ENCODE measurements at regions not wholly inside any gene's neighbourhood (a gene's known extent, or its start where the extent isn't known, plus 50 kb on each side); places are given as distances from the start of the nearest gene placed in this dataset.

- H3K27ac Mint-ChIP-seq = no peak overlapping the region
- Histone ChIP-seq H3K4me1 (ENCODE audit: control insufficient read depth in 2 of 2, insufficient read depth in 2 of 2, low read length in 2 of 2) (no peaks in the 10 kb centered on the region), H3K79me2 (ENCODE audit: control insufficient read depth, insufficient read depth, low read length) (no peaks in the 10 kb centered on the region), H3K9ac (ENCODE audit: low read length) (no peak overlapping the region), H3K4me3 (ENCODE audit: control extremely low read depth in 1 of 5, extremely low read depth in 1 of 5, insufficient read depth in 1 of 5, low read depth in 2 of 5, low read length in 4 of 5) (no peak overlapping the region), H3K27ac (ENCODE audit: low read length in 2 of 2) (no peak overlapping the region), H2AFZ (ENCODE audit: insufficient read depth, low read depth, low read length, poor library complexity, severe bottlenecking) (no peak overlapping the region), H3K4me2 (replicated peaks; ENCODE audit: low read depth, low read length, poor library complexity, severe bottlenecking) (no peak overlapping the region), H3K9me3 (ENCODE audit: control extremely low read depth in 1 of 3, control insufficient read depth in 2 of 3, insufficient read depth in 1 of 3, low read length in 2 of 3) (peaks cover 0 to 8% (median 0%) of the 10 kb centered on the region in 3 donors), H3K36me3 (replicated peaks in 1 of 2; ENCODE audit: control extremely low read depth in 1 of 2, control insufficient read depth in 1 of 2, extremely low read depth in 1 of 2, insufficient read depth in 2 of 2, low read length in 1 of 2) (no peaks in the 10 kb centered on the region), H3K27me3 (replicated peaks in 1 of 4; ENCODE audit: control extremely low read depth in 1 of 4, control insufficient read depth in 3 of 4, insufficient read depth in 4 of 4, low read length in 3 of 4) (peaks cover 0 to 3% (median 0%) of the 10 kb centered on the region in 4 experiments), H4K20me1 (ENCODE audit: control insufficient read depth, insufficient read depth, low read length, poor library complexity, severe bottlenecking) (no peaks in the 10 kb centered on the region)
- no peaks in the 10 kb centered on the region for H3K9me3 Mint-ChIP-seq (ENCODE audit: insufficient read depth)
- ChIA-PET CTCF (interaction anchor here (1.9 kb wide), 1 partner anchor 17 kb away, joined by 5 read pairs; no protein-coding TSS in a partner anchor), POLR2A (no interaction called here)
- no peak overlapping the region for H3K4me3 Mint-ChIP-seq
- intact Hi-C loops (cut with micrococcal nuclease) = no loop called here
- WGBS (ENCODE audit: insufficient coverage) = 77% methylated on average over 8 of the region's 8 CpGs
- ATAC-seq (ENCODE audit: low read depth) = no peak
- no peaks in the 10 kb centered on the region for H3K27me3 Mint-ChIP-seq
- DNase-seq = no peak
- TF ChIP-seq CTCF (IDR thresholded peaks at IDR 0.05) = no peak
- no peak for TF ChIP-seq EZH2 (IDR thresholded peaks at IDR 0.05; ENCODE audit: borderline replicate concordance, insufficient read depth, low read depth, low read length, poor library complexity, severe bottlenecking)
- H3K4me1 Mint-ChIP-seq = no peaks in the 10 kb centered on the region
These were observed 52.4 kb upstream of the RNF24 start for GRCh38 chr20:4067600-4068261.

- Histone ChIP-seq H2AFZ (ENCODE audit: insufficient read depth, low read depth, low read length, poor library complexity, severe bottlenecking) (no peak overlapping the region), H3K27ac (ENCODE audit: low read length in 2 of 2) (no peak overlapping the region), H3K9me3 (ENCODE audit: control extremely low read depth in 1 of 3, control insufficient read depth in 2 of 3, insufficient read depth in 1 of 3, low read length in 2 of 3) (peaks cover 0 to 10% (median 0%) of the 10 kb centered on the region in 3 donors), H4K20me1 (ENCODE audit: control insufficient read depth, insufficient read depth, low read length, poor library complexity, severe bottlenecking) (no peaks in the 10 kb centered on the region), H3K79me2 (ENCODE audit: control insufficient read depth, insufficient read depth, low read length) (no peaks in the 10 kb centered on the region), H3K4me1 (ENCODE audit: control insufficient read depth in 2 of 2, insufficient read depth in 2 of 2, low read length in 2 of 2) (no peaks in the 10 kb centered on the region), H3K4me3 (ENCODE audit: control extremely low read depth in 1 of 5, extremely low read depth in 1 of 5, insufficient read depth in 1 of 5, low read depth in 2 of 5, low read length in 4 of 5) (no peak overlapping the region), H3K9ac (ENCODE audit: low read length) (no peak overlapping the region), H3K36me3 (replicated peaks in 1 of 2; ENCODE audit: control extremely low read depth in 1 of 2, control insufficient read depth in 1 of 2, extremely low read depth in 1 of 2, insufficient read depth in 2 of 2, low read length in 1 of 2) (no peaks in the 10 kb centered on the region), H3K4me2 (replicated peaks; ENCODE audit: low read depth, low read length, poor library complexity, severe bottlenecking) (no peak overlapping the region), H3K27me3 (replicated peaks in 1 of 4; ENCODE audit: control extremely low read depth in 1 of 4, control insufficient read depth in 3 of 4, insufficient read depth in 4 of 4, low read length in 3 of 4) (peaks cover 0 to 3% (median 0%) of the 10 kb centered on the region in 4 experiments)
- Mint-ChIP-seq H3K4me3 (no peak overlapping the region), H3K4me1 (no peaks in the 10 kb centered on the region), H3K9me3 (ENCODE audit: insufficient read depth) (no peaks in the 10 kb centered on the region), H3K27ac (no peak overlapping the region), H3K27me3 (no peaks in the 10 kb centered on the region)
- TF ChIP-seq CTCF (IDR thresholded peaks at IDR 0.05) (no peak), EZH2 (IDR thresholded peaks at IDR 0.05; ENCODE audit: borderline replicate concordance, insufficient read depth, low read depth, low read length, poor library complexity, severe bottlenecking) (no peak)
- POLR2A ChIA-PET = no interaction called here
- no peak for ATAC-seq (ENCODE audit: low read depth)
- no peak for DNase-seq
- intact Hi-C loops (cut with micrococcal nuclease) = no loop called here
- WGBS (ENCODE audit: insufficient coverage) = 93% methylated on average over 4 of the region's 5 CpGs
- CTCF ChIA-PET = interaction anchor here (1.9 kb wide), 1 partner anchor 18 kb away, joined by 5 read pairs; no protein-coding TSS in a partner anchor
These were observed 51.2 kb upstream of the RNF24 start for GRCh38 chr20:4066551-4066950.

Measured in B cell (primary cell).